ENCODE measurements at regions not wholly inside any gene's neighbourhood (a gene's known extent, or its start where the extent isn't known, plus 50 kb on each side); places are given as distances from the start of the nearest gene placed in this dataset.

DNA sequence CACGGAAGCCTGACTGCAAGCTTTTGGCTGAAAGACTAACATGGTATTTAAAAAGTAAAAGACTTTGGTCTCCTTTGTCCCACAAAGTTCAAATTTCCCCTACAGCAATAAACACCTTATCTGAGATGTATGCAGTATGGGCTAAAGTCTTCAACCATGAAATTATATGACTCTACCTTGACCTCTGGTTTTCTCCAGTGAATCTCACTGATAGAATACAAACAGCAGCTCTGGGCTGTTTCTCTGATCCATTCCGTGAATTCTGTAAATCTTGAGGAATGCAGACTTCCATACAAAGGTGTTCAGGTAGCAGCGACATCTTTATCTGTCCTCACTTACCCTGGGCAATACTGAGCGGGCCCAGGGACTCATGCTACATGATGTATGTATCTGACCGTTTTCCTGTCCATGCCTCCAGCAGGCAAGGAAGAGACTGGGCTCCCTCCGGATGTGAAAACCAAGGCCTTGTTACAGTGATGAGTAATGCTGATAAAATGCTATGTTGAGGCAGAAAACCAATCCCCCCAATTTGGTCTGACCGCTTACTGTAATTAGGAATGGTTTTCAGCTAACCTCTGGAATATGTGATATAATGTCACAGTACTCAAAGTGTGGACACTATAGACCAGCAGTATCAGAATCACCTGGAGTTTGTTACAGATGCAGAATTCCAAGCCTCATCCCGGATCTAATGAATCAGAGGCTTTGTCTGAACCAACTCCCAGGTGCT is 589.8 kb downstream of the HS3ST4 start:
- no peak for DNase-seq (ENCODE audit: low read depth in 2 of 2)

DNA sequence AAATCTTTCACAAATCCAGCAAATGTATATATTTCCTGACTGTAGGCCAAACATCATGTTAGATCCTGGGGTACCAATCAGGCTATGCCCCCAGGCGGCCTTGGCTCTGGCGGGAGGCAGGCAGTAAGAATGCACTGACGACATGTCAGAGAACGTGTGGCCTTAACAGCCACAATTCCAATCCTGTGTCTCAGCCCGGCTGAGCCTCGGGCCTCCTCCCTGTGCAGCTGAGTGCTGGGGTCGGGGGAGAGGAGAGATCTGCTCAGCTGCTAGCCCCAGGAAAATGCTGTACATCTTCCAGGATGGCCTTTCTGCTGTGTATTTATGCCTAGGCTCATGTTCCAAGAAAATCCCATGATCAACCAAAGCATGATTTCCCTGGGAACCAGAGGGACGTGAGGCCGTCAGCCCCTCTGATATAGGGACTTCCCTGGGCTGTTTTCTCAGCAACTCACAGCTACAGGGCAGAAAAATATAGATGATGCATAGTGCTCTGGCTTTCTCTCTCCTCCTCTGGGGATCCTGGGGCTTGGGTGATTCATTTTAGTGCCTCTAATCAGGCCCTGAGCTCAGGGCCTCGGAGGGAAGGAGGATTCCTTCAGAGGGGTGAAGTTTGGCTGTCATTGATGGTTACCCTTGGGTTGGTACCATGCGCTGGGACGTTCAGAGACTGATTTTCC is 604.0 kb downstream of the HS3ST4 start:
- no peak for DNase-seq (ENCODE audit: low read depth in 2 of 2)

DNA sequence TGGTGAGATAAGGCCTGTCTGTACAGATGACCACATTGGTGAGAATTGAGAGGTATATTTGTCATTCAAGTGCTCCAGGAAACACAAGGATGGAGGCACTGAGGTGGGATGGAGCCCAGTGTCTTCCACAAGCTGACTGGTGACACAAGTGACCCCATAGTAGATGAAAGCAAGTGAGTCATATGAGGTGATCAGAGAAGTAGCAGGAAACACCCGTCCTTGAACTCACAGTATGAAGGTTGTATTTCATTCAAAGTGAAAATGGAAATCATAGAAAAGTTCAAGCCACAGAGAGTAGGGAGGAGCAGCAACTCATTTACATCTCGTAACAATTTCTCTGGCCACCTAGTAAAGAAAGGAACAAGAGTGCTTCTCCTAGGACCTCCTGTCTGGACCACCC is 609.8 kb downstream of the HS3ST4 start:
- DNase-seq (ENCODE audit: low read depth in 2 of 2), result no peak

DNA sequence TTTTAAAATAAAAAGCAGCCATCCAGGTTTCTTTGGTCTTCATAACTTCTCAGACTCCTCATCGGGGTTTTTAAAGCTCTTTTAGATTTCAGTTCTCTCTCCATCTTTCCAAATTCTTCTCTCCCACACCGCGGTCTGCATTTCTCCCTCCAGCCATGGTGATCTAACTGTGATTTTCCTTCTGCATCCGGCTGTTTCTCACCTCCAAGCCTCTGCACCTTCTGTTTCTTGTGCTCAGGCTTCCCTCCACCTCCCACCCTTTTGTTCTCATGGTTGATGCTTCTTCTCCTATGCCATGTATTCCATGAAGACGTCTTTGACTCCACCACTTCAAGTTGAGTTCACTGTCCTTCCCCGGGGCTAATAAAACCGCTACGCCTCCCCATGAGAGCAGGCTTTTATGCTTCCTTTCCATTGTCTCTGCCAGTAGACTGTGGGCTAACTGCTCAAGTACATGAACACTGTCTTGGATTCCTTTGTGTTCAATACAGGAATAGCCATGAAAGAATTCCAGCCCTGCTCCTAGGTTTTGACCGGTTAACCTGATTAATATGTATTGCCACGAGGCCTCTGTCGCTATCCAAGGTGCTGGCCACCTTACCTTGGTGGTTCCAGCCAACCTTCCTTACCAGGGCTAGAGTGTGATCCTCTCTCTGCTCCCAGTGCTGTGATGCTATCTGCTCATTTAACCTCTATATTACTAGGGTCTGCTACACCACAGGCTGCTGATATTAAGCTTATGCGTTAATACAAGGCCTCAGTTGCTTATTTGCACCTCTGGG is 625.1 kb downstream of the HS3ST4 start:
- no peak for DNase-seq (ENCODE audit: low read depth in 2 of 2)

DNA sequence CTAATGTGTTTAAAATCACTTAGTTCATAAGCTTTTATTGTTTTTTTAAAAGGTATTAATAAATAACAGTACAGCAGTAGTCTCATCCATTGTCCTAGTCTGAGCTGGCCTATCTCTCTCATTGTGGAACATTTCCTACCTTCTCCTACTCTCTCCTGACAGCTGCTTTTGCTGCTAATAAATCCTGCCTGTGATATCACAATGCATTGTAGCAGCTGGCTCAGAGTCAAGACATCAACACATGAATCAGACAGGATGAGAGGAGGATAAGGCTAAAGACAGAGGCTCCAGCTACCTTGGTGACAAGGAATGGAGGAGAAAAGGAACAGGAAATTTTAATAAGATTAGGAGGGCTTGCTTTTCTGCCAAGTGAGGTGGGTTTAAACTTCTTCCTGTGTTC is 626.1 kb downstream of the HS3ST4 start:
- DNase-seq (ENCODE audit: low read depth in 2 of 2), result no peak

DNA sequence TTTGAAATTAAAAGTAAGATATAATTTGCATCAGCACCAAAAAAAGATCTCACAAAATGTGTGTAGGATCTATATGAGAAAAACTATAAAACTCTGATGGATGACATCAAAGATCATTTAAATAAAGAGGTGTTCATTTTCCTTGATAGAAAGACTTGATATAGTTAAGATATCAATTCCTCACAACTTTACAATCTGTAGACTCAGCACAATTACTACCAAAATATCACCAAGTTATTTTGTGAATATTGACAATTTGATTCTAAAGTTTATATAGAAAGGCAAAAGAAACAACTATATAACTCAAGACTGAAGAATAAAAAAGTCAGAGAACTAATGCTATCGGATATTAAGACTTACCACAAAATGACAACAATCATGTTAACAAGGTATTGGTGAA is 638.9 kb downstream of the HS3ST4 start:
- no peak for DNase-seq (ENCODE audit: low read depth in 2 of 2)

DNA sequence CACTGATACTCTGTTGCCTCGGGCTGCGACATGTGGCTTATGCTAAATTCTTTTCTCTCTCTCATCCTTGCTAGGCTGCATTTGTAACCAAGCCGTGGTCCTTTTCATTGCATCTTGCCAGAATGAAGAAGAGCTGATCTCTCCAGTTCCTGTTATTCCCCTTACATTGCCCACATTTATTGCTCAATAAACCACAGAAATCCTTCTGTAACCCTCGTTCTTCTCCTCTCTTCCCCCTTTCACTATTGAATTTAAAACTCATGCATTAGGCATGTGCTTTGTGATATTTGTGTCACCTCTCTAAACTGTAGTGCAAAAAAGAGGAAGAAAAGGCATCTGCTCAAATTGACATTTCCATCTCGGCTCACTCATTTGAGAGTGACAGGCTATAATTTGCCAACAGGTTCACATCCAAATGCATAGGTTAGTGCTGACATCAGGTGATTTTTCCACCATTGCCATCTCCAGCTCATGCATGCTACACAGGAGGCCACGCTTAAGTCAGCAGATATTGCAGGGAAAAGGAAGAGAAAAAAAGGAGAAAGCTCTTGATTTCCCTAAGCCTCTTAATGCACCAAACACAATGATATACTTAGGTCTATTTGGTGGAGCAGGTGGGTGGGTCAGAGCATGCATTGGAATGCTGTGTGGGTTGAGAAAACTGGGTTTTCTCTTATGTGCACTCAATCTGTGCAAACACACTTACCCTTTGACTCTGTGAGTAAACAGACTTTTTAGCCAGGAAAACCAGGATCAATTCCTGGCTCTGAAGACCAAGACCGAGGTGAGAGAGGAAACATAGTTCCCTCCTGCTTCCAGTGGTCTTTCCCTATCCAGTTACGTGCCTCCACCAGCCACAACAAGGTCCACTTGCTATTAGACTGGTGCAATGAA is 642.7 kb downstream of the HS3ST4 start:
- no peak for DNase-seq (ENCODE audit: low read depth in 2 of 2)

DNA sequence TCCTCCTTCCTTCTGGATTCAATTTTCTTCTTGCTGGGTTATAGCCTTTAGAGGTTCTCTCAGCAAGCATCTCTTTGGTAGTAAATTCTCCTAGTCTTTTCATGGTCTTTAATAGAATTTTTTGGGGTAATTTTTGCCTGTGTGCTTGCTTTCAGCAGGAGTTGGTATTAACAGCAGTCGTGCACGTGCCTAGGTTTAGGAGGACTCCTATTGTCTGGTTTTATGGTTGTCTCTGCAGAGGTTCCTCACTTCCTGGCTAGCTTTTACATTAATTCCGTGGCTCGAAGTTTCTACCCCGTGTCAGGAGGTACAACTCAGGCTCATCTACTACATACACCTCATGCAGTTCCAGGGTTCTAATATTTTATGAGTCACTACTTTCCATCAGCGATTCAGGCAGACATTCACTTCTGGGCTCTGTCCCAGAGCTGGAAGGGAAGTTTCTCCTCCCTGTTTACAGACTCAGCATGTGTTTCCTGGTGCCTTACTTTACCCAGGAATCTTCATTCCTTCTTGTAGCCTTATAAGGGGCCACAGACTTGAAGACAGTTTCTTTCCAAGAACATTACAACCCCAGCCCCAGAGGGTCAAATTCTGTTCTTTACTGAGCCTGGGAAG is 643.6 kb downstream of the HS3ST4 start:
- DNase-seq (ENCODE audit: low read depth in 2 of 2), result no peak

DNA sequence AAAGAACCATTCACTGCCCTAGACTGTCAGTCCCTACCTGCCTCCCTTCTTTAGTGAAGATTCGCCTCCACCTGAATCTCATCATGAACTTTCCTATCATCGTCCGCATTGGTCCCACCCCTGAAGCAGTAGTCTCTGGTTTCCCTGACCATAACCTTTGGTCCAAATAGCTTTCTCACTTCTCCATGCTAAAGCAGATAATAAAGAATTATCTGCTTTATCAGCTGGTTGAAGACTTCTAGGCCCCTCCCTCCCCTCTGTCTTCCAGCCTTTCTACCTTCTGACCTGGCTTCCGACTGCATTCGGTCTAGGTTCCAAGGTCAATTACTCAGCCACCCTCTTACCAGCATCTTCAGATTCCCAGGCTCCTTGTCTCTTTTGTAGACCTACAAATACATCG is 650.9 kb downstream of the HS3ST4 start:
- DNase-seq (ENCODE audit: low read depth in 2 of 2), result no peak

DNA sequence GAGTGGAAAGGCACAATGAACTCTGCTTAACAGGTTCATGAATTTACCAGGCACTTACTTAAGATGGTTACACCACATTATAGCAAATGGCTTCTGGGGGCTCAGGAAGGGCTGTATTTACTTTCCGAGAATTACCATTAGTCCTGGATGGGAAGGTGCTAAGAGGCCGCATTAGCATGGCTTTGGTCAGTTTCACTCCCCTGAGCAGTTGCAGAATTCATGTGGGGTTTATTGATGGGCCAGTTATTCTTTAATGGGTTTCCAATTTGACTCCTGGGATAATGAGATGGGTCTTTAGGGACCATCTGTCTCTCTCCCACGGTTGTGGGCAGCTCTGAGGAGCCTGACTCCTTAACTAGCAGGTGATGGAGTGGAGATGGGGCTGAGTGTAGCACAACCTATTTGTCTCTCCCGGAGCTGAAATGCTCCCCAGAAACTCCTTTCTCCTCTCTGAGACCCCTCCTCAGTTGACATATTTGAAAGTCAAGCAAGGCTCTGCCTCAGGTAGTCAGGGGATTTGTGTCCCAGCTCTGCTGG is 652.5 kb downstream of the HS3ST4 start:
- DNase-seq (ENCODE audit: low read depth in 2 of 2), result no peak

DNA sequence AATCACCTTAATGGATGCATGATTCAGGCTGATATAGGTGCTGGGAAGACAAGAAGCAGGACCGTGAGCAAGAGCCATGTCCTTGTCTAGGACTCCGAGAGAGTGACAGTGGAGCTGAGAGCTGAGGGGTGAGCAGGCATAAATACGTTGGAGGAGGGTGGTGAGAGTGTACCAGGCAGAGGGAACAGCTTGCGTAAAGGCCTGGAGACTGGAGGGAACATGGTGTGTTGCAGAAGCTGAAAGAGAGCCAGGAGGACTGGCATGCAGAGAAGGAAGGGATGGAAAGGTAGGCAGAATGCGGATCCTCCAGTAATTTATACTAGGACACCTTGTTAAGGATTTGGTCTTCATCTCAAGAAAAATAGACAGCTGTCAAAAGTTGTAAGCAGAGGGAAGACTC is 653.2 kb downstream of the HS3ST4 start:
- no peak for DNase-seq (ENCODE audit: low read depth in 2 of 2)

DNA sequence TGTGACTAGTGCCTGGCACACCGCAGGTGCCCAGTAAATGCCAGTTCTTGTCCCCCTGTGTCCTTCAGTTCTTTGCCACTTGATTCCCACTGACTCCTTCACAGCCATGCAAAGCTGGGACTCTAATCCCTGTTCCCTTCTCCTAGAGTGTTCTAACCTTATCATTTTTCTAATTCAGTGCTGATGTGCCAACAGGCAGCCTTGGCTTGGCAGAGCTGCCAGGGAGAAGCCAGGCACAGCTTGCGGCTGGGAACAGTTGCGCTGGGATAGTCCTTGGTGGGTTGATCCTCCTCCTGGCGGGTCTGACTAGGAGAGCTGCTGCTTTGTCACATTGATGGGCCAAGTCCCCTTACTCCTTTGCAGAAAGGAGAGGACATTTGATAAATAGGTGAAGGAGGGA is 654.2 kb downstream of the HS3ST4 start:
- DNase-seq (ENCODE audit: low read depth in 2 of 2), result no peak

DNA sequence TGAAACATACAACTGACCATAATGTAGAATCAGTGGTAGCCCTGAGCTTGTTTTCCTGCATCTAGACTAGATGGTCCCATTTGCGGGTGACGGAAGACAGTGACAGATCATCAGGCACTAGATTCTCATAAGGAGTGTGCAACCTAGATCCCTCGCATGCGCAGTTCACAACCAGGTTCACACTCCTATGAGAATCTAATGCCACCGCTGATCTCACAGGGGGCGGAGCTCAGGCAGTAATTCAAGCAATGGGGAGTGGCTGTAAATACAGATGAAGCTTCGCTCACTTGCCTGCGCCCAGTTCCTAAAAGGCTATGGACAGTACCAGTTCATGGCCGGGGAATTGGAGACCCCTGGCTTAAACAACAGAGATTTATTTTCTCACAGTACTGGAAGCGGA is 656.3 kb downstream of the HS3ST4 start:
- DNase-seq (ENCODE audit: low read depth in 2 of 2), result no peak

DNA sequence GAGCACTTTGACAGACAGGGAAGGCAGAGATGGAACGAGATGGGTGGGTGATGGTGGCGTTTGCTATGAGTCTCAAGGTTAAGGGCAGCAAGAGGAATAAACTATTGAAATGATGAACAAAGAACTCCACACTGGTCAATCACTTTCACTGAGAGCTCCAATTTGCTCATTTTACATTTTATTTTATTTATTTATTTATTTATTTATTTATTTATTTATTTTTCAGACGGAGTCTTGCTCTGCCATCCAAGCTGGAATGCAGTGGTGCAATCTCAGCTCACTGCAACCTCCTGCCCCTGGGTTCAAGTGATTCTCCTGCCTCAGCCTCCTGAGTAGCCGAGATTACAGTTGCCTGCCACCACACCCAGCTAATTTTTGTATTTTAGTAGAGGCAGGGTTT is 669.1 kb downstream of the HS3ST4 start:
- no peak for DNase-seq (ENCODE audit: low read depth in 2 of 2)

DNA sequence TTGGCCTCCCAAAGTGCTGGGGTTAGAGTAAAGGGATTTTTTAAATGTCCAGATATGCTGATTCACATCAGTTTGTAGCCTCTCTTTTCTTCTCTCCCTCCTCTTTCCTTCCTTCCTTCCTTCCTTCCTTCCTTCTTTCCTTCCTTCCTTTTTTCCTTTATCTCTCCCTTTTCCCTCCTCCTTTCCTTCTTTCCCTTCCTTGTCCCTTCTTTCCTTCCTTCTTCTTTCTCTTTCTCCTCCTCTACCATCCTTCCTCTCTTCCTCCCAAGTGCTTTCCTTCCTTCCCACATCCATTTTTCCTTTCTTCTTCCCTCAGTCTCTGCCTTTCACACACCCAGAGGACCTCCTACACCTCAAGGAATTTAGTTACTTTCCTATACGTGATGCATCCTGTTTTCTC is 671.8 kb downstream of the HS3ST4 start:
- no peak for DNase-seq (ENCODE audit: low read depth in 2 of 2)

DNA sequence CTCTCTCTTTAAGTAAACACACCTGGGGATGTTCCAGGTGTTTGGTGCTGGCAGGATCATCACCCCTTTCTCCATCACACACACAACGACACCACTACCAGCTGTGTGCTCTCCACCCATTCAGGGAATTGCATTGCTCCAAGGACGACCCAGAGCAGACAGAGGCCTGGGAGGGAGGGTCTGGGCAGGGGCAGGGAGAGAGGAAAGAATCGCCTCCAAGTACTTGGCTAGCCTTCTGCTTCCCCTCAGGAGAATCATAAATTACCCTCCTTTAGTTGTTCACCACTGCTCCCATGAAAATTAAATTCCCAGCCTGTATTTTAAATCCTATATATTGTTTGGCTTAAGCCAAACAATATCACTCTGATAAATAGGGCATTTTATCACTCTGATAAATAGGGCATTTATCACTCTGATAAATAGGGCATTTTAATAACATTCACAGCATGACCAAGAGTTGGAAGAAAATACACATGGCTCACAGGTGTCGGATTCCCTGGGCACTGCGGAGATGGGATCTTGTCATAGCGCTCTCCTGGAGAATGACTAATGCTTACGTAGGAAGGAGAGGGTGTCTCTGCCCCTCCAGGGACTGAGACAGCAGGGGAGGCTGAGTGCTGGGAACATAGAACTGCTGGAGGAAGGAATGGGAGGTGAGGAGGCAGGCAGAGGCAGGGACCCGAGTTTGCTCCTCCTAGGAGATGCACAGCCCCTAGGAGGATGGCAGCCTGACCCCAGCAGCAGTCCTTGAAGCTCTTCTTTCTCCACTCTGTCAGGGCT is 673.6 kb downstream of the HS3ST4 start:
- DNase-seq (ENCODE audit: low read depth in 2 of 2), result no peak

DNA sequence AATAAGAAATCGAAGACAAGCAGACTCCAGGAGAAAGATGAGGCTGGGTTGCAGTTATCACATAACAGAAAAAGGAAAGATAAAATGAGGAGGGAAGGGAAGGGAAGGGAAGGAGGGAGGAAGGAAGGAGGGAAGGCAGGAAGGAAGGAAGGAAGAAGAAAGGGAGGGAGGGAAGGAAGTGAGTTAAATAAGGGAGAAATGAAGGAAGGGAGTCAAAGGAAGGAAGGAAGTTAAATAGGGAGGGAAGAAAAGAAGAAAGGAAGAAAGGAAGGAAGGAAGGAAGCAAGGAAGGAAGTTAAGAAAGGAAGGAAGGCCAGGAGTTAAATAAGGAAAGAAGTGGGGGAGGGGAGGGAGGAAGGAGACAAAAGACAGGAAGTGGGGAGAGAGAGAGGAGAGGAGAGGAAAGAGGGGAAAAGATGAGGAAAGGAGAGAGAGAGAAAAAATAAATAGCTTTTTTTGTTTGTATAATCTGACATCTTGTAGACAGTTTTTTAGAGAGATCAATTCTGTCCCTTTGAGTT is 679.6 kb downstream of the HS3ST4 start:
- DNase-seq (ENCODE audit: low read depth in 2 of 2), result no peak

DNA sequence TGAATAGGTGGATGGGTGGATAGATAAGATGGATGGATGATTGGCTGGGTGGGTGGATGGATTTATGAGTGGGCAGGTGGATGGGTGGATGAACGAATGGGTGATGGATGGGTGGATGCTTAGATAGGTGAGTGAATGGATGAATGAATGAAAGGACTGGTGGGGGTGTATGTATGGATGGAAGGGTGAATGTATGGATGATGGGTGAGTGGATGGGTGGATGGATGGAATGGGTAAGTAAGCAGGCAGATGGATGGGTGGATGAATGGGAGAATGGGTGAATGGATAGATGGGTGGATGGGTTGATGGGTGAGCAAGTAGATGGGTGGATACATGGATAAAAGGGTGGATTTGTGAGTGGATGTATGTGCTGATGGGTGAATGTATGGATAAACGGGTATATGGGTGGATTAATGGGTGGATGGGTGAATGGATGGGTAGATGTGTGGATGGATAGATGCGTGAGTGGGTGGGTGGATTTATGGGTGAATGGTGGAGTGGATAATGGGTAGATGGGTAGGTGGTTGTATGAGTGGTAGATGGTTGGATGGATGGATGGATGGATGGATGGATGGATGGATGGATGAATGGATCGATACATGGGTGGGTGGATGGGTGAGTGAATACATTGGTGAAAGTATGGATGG is 682.6 kb downstream of the HS3ST4 start:
- DNase-seq (ENCODE audit: low read depth in 2 of 2), result no peak

DNA sequence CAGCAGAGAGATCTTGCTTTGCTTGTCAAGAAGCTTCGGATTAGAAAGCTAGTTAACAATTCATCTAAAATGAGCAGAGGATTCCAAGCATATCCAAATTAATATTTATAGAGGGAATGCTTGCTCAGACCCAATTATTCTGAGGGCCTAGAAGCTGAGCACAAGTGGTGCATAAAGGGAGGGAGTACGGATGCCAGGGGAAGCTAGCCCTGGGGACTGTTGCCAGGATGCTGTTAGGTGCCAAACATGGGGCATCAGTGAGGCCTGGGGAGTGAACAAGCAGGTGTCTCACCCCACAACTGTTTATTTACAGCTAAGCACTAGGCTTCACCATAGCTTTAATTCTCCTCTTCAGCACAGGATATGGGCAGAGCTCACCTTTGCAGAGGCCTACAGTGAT is 684.1 kb upstream of the C16orf82 start:
- no peak for DNase-seq (ENCODE audit: low read depth in 2 of 2)

DNA sequence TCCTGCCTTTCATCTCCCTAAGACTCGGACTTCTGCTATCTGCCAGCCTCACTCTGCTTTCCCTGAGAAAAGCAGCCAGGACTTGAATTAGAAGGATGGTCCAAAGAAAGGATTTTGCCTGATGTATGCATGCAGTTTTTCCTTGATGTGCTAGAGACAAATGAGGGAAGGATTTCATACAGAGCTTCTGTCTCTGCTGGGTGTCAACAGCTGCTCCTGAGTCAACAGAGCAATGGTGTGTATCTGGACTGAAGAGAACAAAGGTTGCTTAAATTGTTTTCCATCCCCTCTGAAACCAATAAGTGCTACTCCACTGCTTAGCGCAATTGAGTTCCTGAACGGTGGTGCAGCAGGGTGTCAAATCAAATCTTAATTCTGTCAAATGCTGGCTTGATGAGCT is 680.6 kb upstream of the C16orf82 start:
- no peak for DNase-seq (ENCODE audit: low read depth in 2 of 2)

Data from activated CD4-positive, alpha-beta T cell treated with anti-CD3 and anti-CD28 coated beads for 24 hours (primary cell).